Large intestine (tissue), 3 donors: ENCODE measurements at regions not wholly inside any gene's neighbourhood (a gene's known extent, or its start where the extent isn't known, plus 50 kb on each side); places are given as distances from the start of the nearest gene placed in this dataset.

Experiments used
- DNase-seq, 2 donors: peaks; one replicate each; pipeline versions ENCODE4 v3.0.0 to v3.0.0-alpha.2; 2013
- H3K27ac ChIP-seq: one replicate; pipeline ENCODE4 v1.5.1; 2013; ENCODE audit warnings: low read length
- H3K27me3 ChIP-seq: 2 replicates; pipeline ENCODE4 v1.6.1; 2013; ENCODE audit warnings: low read length; ENCODE audit not compliant: control insufficient read depth, insufficient read depth
- H3K36me3 ChIP-seq: 2 replicates; pipeline ENCODE4 v1.6.1; 2013; ENCODE audit warnings: low read length; ENCODE audit not compliant: control insufficient read depth, insufficient read depth
- H3K4me1 ChIP-seq: one replicate; pipeline ENCODE4 v1.6.1; 2013; ENCODE audit warnings: low read length; ENCODE audit not compliant: control insufficient read depth, insufficient read depth
- H3K4me3 ChIP-seq: one replicate; pipeline ENCODE4 v1.5.1; 2013; ENCODE audit warnings: low read length
- H3K9me3 ChIP-seq: one replicate; pipeline ENCODE4 v1.6.1; 2013; ENCODE audit warnings: mild to moderate bottlenecking, low read depth, low read length, moderate library complexity; ENCODE audit not compliant: control insufficient read depth
- WGBS: methylation state at CpG from one replicate; pipeline ENCODE4 v1.1.5; 2013; ENCODE audit warnings: low lambda C conversion rate; ENCODE audit not compliant: insufficient coverage; 5-methylcytosine and 5-hydroxymethylcytosine counted together

DNA sequence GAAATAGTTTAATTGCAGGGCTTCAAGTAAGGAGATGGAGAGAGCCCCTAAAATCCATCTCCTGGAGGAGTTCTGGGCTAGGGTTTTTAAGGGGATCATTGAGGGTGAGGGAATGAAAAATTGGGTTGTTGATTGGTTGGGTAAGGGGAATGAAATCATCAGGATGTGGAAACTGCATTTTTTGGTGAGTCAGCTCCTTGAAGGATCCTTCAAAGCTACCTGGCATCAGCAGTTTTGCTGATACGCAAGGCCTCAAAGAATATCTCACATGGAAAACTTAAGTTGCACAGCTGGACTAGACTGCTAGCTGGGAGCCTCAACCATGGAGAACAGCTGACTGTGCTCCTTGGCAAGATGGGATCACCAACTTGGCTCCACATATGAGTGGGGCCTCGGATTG, 136.7 kb downstream of the FGF10 start:
- H3K36me3 ChIP-seq, result no peaks in the 10 kb centered on the region
- H3K4me1 ChIP-seq, result no peaks in the 10 kb centered on the region
- no peak overlapping the region for H3K27ac ChIP-seq
- no peaks in the 10 kb centered on the region for H3K27me3 ChIP-seq
- H3K4me3 ChIP-seq, result no peak overlapping the region
- no CpG with 5 or more reads among the region's 2 CpGs for WGBS
- no peak for DNase-seq
- no peaks in the 10 kb centered on the region for H3K9me3 ChIP-seq

DNA sequence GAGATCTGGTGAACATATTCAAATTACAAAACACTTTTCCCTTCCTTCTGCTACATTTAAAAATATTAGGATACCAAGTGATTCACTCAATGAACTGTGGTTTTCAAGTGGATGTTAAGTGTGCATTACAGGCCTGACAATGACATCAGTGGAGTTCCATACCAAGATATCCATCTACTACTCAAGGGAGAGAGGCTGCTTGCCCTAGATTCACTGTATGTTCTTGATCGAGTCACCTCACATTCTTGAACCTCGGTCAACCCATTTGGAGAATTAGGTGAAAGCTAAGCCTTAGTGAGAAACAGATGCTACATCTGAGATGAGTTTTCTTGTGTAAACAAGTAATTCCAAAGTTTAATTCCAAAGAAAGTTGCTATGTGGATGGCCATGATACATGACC, 142.2 kb downstream of the FGF10 start:
- no peak for DNase-seq
- H3K36me3 ChIP-seq, result no peaks in the 10 kb centered on the region
- no peak overlapping the region for H3K4me3 ChIP-seq
- 100% methylated on average over 1 of the region's 2 CpGs for WGBS
- no peaks in the 10 kb centered on the region for H3K4me1 ChIP-seq
- no peak overlapping the region for H3K27ac ChIP-seq
- no peaks in the 10 kb centered on the region for H3K9me3 ChIP-seq
- H3K27me3 ChIP-seq, result no peaks in the 10 kb centered on the region

DNA sequence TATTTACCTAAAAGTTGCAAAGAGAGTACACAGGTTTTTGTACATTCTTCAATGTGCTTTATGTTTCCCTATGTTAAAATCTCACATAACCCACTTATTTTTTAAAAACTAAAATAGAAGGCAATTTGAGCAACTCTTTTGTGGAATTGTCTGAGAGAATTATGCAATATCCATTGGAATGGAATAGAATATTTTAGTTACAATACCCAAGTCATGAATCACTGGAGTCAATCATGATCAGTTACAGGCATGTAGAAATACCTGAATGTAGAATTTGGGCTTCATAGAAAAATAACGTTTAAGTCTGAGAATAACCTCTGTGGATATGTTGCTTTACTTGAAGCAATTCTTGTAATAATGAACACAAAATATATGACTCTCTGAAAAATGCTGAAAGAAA, 143.3 kb downstream of the FGF10 start:
- H3K4me1 ChIP-seq, result no peaks in the 10 kb centered on the region
- WGBS, result 100% methylated on average over 1 of the region's 1 CpG
- H3K36me3 ChIP-seq, result no peaks in the 10 kb centered on the region
- H3K27ac ChIP-seq, result no peak overlapping the region
- no peaks in the 10 kb centered on the region for H3K27me3 ChIP-seq
- H3K9me3 ChIP-seq, result no peaks in the 10 kb centered on the region
- no peak for DNase-seq
- H3K4me3 ChIP-seq, result no peak overlapping the region

DNA sequence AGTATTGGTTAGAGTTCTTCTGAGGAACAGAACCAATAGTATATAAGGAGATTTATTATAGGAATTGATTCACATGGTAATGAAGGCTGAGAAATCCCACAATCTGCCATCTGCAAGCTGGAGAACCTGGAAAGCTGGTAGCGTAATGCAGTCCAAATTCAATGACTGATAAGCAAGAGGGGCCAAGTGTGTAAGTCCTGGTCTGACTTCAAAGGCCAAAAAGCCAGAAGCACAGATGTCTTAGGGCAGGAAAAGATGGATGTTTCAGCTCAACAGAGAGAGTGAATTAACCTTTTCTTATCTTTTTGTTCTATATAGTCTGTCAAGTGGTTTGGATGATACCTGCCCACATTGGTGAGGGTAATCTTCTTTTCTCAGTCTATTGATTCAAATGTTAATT, 146.4 kb downstream of the FGF10 start:
- Histone ChIP-seq H3K4me1 (no peaks in the 10 kb centered on the region), H3K27ac (no peak overlapping the region), H3K9me3 (no peaks in the 10 kb centered on the region), H3K27me3 (no peaks in the 10 kb centered on the region), H3K4me3 (no peak overlapping the region), H3K36me3 (no peaks in the 10 kb centered on the region)
- WGBS, result no CpG with 5 or more reads among the region's 1 CpG
- DNase-seq, result no peak

DNA sequence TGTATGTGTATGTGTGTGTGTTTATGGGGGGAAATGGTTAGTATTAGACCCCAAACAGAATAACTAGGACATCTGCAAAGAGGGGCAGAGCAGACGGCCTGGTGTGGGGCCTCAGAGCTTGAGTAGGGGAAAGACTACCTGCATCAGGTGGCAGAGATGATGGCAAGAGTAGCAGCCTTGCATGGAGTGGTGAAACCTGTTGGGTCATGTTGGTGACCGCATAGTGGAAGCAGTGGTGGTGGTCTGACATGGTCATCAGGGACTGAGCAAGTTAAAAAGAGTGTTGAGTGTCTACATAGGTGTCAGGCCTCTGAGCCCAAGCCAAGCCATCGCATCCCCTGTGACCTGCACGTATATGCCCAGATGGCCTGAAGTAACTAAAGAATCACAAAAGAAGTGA, 153.2 kb downstream of the FGF10 start:
- no peaks in the 10 kb centered on the region for H3K36me3 ChIP-seq
- H3K4me3 ChIP-seq, result no peak overlapping the region
- H3K27me3 ChIP-seq, result no peaks in the 10 kb centered on the region
- DNase-seq, result no peak
- no CpG with 5 or more reads among the region's 4 CpGs for WGBS
- no peaks in the 10 kb centered on the region for H3K9me3 ChIP-seq
- H3K4me1 ChIP-seq, result no peaks in the 10 kb centered on the region
- no peak overlapping the region for H3K27ac ChIP-seq

DNA sequence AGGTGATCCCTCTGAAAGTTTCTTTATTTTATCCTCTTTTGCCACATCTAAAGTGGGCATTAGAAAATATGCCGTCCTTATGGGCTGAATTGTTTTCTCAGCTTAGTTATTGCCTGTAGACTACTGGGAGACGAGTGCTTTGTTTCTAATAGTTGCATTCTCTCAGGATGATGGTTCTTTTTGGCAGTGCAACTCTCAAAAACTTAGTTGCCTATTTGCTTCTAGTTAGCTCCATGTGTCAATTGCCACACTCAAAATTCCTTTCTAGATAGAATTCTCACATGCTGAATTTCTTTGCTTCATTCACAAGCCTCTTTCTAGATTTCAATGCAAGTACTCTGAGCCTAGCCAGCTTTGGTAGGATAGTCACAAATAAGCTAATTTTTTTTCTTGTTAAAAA, 155.5 kb downstream of the FGF10 start:
- DNase-seq, result no peak
- H3K36me3 ChIP-seq, result no peaks in the 10 kb centered on the region
- no peak overlapping the region for H3K4me3 ChIP-seq
- H3K9me3 ChIP-seq, result no peaks in the 10 kb centered on the region
- H3K4me1 ChIP-seq, result no peaks in the 10 kb centered on the region
- no peak overlapping the region for H3K27ac ChIP-seq
- no peaks in the 10 kb centered on the region for H3K27me3 ChIP-seq
- 88% methylated on average over 1 of the region's 2 CpGs for WGBS

DNA sequence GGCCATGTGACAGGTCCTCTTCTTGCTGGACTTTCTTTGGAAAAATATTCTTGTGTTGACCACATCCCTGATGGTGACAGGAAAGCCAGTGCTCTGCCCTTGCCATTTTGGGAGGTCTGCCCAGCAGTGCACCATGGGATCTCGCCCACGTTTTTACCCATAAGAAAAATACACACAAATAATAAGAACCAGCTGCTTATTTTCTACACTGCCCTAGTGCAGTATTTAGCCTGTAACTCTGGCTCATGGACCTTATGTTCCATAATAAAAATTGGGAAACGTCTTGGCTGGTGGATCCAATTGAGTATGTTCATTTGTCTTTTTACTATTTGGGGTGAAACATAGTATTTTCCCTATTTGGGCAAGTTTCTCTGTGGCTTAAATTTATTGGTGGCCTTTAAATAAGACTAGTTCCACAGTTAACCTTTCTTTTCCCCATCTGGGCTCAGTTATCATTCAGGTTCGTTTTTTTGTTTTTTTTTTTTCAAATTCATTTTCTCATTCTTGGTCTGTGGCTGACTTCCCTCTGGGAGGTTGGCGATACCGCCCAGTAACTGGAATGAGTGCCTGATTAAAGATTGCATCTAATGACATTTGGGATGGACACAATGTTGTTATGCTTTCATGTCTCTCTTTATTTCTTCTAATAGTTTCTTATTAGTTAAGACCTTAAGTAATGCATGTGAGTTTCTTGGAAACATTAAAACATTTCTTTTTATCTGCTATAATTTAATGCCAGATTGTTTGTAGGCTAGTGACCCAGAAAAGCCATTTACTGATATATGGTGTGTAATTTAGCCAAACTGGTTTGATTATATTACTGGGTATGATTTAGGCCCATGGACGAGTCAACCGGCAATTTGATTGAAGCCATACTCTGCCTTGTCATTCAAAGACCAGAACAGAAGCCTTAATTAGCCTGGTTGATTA, 163.7 kb downstream of the FGF10 start:
- no peak overlapping the region for H3K4me3 ChIP-seq
- H3K4me1 ChIP-seq, result no peaks in the 10 kb centered on the region
- H3K9me3 ChIP-seq, result no peaks in the 10 kb centered on the region
- no peaks in the 10 kb centered on the region for H3K27me3 ChIP-seq
- no peak for DNase-seq
- H3K36me3 ChIP-seq, result no peaks in the 10 kb centered on the region
- WGBS, result 94% methylated on average over 3 of the region's 8 CpGs
- no peak overlapping the region for H3K27ac ChIP-seq

DNA sequence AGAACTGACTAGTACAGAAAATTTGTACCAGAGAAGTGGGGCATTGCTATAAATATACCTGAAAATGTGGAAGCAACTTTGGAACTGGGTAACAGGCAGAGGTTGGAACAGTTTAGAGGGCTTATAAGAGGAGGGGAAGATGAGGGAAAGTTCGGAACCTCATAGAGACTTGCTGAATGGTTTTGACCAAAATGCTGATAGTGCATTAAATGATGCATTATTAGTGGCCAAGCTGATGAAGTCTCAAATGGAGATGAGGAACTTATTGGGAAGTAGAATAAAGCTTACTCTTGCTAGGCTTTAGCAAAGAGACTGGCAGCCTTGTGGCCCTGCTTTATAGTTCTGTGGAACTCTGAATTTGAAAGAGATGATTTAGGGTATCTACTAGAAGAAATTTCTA, 189.8 kb downstream of the FGF10 start:
- WGBS, result no CpG with 5 or more reads among the region's 1 CpG
- H3K27me3 ChIP-seq, result no peaks in the 10 kb centered on the region
- no peak overlapping the region for H3K27ac ChIP-seq
- no peaks in the 10 kb centered on the region for H3K9me3 ChIP-seq
- no peak overlapping the region for H3K4me3 ChIP-seq
- H3K36me3 ChIP-seq, result no peaks in the 10 kb centered on the region
- H3K4me1 ChIP-seq, result no peaks in the 10 kb centered on the region
- DNase-seq, result no peak

DNA sequence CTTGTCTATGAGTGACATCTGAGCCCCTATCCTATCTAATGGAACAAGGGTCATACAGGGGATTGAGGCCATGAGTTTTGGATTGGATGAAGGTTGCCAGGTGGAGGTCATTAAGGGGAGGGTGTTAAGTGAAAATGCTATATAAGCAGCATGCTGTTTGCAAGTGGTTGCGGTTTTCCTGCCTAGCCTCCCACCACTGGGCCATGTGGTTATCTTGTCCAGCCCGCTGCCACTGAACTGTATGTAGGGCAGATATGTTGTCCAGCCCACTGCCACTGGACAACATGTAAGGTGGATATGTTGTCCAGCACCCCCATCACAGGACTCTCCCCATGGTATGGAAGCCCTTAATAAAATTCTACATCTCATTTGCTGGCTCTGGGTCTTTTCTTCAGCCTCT, 200.0 kb downstream of the FGF10 start:
- Histone ChIP-seq H3K27me3 (no peaks in the 10 kb centered on the region), H3K36me3 (no peaks in the 10 kb centered on the region), H3K27ac (no peak overlapping the region), H3K4me1 (no peaks in the 10 kb centered on the region), H3K4me3 (no peak overlapping the region), H3K9me3 (no peaks in the 10 kb centered on the region)
- WGBS, result no CpG with 5 or more reads among the region's 2 CpGs
- DNase-seq, result no peak

DNA sequence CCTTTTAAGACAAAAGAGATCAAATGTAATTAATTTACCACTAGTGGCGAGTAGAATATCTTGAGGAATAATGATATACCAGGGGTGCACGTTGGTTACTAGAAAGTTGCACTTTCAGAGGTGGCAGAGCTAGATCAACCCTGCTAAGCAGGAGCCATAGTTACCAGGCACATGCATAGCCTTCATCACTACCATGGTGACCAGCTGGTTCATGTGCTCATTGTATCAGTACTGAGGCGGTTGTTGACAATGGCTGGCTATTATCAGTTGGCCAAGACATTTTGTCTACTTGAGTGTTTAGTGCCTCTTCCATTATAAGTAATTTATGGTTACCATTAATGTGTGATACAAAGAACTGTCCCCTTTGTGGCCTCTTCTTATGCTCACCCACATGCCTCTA, 201.2 kb downstream of the FGF10 start:
- H3K4me3 ChIP-seq, result no peak overlapping the region
- H3K27me3 ChIP-seq, result no peaks in the 10 kb centered on the region
- H3K36me3 ChIP-seq, result no peaks in the 10 kb centered on the region
- H3K4me1 ChIP-seq, result no peaks in the 10 kb centered on the region
- H3K9me3 ChIP-seq, result no peaks in the 10 kb centered on the region
- DNase-seq, result no peak
- H3K27ac ChIP-seq, result no peak overlapping the region
- WGBS, result no CpG with 5 or more reads among the region's 3 CpGs

DNA sequence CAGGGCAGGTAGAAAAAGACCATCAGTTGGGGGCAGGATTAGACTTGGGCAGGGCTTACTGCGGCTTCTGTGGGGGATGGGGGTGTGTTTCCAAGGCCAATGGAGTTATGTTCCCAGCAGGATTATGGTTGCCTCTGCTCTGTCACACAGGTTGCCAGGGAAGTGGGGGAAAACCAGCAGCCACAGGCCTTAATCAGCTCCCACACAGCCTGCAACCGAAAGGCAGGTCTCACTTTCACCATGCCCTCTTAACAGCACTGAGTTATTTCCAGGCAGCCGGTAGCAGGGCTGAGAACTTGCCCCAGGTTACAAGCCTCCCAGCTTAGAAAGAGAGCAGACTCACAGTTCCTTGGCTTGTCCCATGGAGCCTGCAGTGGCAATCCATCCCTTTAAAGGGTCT, 205.5 kb downstream of the FGF10 start:
- H3K4me3 ChIP-seq, result no peak overlapping the region
- WGBS, result no CpG with 5 or more reads among the region's 3 CpGs

More for the DNA sequence above, 205.5 kb downstream of the FGF10 start:
- no peak overlapping the region for H3K27ac ChIP-seq
- no peaks in the 10 kb centered on the region for H3K36me3 ChIP-seq
- H3K9me3 ChIP-seq, result no peaks in the 10 kb centered on the region
- H3K4me1 ChIP-seq, result no peaks in the 10 kb centered on the region
- DNase-seq, result no peak
- no peaks in the 10 kb centered on the region for H3K27me3 ChIP-seq
